ENCODE measurements at regions not wholly inside any gene's neighbourhood (a gene's known extent, or its start where the extent isn't known, plus 50 kb on each side); places are given as distances from the start of the nearest gene placed in this dataset.

DNA sequence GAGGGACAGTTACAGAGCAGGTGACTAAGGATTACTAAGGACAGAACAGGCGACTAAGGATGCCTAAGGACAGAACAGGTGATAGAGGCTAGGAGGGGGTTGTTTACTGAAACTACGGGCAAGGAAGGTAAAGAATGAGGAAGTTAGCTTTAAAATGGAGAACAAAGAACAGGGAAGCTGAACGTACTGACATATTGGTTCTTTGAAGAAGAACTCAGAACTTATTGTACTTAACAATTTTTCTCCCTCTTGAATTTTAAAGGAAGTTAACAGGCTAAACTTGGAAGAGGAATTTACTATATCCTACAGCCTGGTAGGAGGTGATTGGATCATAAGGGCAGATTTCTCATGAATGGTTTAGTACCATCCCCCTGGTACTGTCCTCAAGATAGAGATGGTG is 290.2 kb downstream of the SHQ1 start:
- WGBS, 2 experiments: 95 to 96% methylated on average over 3 of the region's 3 CpGs
- Histone ChIP-seq H3K9me3 (ENCODE audit: control insufficient read depth, low read length) (no peaks in the 10 kb centered on the region), H3K4me3 (ENCODE audit: insufficient read depth, low read depth, low read length) (no peak overlapping the region), H3K27ac (ENCODE audit: insufficient read depth, low read depth, low read length, poor library complexity, severe bottlenecking) (no peak overlapping the region), H3K4me1 (ENCODE audit: control insufficient read depth, insufficient read depth, low read length) (no peaks in the 10 kb centered on the region), H3K27me3 (ENCODE audit: control insufficient read depth, insufficient read depth, low read length, poor library complexity, severe bottlenecking) (no peaks in the 10 kb centered on the region), H3K36me3 (ENCODE audit: control insufficient read depth, insufficient read depth, low read length) (no peaks in the 10 kb centered on the region)

DNA sequence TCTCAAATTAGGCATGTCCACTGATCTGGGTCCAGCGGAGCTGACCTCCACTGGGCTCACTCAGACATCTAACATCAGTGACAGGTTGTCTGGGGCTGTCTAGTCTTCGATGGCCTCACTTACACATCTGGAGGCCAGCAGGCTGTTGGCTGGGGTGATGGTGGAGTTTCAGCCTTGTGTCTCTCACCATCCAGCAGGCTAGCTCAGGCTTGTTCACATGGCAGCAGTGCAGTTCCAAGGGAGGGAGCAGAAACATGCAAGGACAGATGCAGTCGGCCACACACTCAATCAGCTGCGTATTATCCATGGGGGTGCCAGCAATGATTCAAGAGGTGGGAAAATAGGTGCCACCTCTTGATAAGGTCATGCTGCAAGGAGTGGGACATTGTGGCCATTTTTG is 292.5 kb downstream of the SHQ1 start:
- Histone ChIP-seq H3K4me3 (ENCODE audit: insufficient read depth, low read depth, low read length) (no peak overlapping the region), H3K27ac (ENCODE audit: insufficient read depth, low read depth, low read length, poor library complexity, severe bottlenecking) (no peak overlapping the region), H3K27me3 (ENCODE audit: control insufficient read depth, insufficient read depth, low read length, poor library complexity, severe bottlenecking) (no peaks in the 10 kb centered on the region), H3K9me3 (ENCODE audit: control insufficient read depth, low read length) (no peaks in the 10 kb centered on the region), H3K36me3 (ENCODE audit: control insufficient read depth, insufficient read depth, low read length) (no peaks in the 10 kb centered on the region), H3K4me1 (ENCODE audit: control insufficient read depth, insufficient read depth, low read length) (no peaks in the 10 kb centered on the region)
- 88 to 96% methylated on average over 4 of the region's 4 CpGs for WGBS, 2 experiments

DNA sequence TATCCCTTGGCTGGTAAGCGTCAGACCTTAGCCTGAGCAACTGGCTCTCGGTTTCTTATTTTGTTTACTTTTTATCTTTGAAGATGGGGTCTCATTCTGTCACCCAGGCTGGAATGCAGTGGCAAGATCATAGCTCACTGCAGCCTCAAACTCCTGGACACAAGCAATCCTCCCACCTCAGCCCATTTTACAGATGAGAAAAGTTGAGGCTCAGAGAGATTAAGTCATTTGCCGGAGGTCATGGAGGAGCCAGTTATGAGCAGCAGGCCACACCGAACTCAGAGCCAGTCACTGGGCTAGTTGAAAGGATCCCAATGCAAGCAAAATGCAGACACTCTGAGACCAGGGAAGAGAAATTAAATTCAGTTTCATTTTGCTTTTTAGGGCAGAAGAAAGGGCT is 293.6 kb downstream of the SHQ1 start:
- H3K27me3 ChIP-seq (ENCODE audit: control insufficient read depth, insufficient read depth, low read length, poor library complexity, severe bottlenecking): no peaks in the 10 kb centered on the region
- 83 to 88% methylated on average over 4 of the region's 4 CpGs for WGBS, 2 experiments
- H3K36me3 ChIP-seq (ENCODE audit: control insufficient read depth, insufficient read depth, low read length): no peaks in the 10 kb centered on the region
- H3K4me1 ChIP-seq (ENCODE audit: control insufficient read depth, insufficient read depth, low read length): no peaks in the 10 kb centered on the region
- no peak overlapping the region for H3K27ac ChIP-seq (ENCODE audit: insufficient read depth, low read depth, low read length, poor library complexity, severe bottlenecking)
- H3K4me3 ChIP-seq (ENCODE audit: insufficient read depth, low read depth, low read length): no peak overlapping the region
- H3K9me3 ChIP-seq (ENCODE audit: control insufficient read depth, low read length): no peaks in the 10 kb centered on the region

DNA sequence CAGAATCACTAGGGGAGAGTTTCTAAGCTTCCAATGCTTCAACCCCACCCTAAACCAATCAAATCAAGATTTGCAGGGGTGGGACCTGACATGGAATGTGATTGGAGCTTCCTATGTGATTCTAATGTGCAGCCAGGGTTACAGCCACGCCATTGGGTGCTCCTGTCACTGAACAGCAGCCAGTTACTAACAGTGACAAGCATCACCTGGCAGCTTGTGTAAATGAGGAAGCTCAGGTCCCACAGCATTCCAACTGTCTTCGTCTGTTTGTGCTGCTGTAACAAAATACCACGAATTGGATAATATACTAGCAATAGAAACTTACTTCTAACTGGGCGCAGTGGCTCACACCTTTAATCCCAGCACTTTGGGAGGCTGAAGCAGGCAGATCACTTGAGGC is 294.9 kb downstream of the SHQ1 start:
- no peak overlapping the region for H3K27ac ChIP-seq (ENCODE audit: insufficient read depth, low read depth, low read length, poor library complexity, severe bottlenecking)
- H3K9me3 ChIP-seq (ENCODE audit: control insufficient read depth, low read length): no peaks in the 10 kb centered on the region
- H3K36me3 ChIP-seq (ENCODE audit: control insufficient read depth, insufficient read depth, low read length): no peaks in the 10 kb centered on the region
- no peaks in the 10 kb centered on the region for H3K27me3 ChIP-seq (ENCODE audit: control insufficient read depth, insufficient read depth, low read length, poor library complexity, severe bottlenecking)
- no peaks in the 10 kb centered on the region for H3K4me1 ChIP-seq (ENCODE audit: control insufficient read depth, insufficient read depth, low read length)
- no peak overlapping the region for H3K4me3 ChIP-seq (ENCODE audit: insufficient read depth, low read depth, low read length)
- 68 to 72% methylated on average over 4 of the region's 4 CpGs for WGBS, 2 experiments

DNA sequence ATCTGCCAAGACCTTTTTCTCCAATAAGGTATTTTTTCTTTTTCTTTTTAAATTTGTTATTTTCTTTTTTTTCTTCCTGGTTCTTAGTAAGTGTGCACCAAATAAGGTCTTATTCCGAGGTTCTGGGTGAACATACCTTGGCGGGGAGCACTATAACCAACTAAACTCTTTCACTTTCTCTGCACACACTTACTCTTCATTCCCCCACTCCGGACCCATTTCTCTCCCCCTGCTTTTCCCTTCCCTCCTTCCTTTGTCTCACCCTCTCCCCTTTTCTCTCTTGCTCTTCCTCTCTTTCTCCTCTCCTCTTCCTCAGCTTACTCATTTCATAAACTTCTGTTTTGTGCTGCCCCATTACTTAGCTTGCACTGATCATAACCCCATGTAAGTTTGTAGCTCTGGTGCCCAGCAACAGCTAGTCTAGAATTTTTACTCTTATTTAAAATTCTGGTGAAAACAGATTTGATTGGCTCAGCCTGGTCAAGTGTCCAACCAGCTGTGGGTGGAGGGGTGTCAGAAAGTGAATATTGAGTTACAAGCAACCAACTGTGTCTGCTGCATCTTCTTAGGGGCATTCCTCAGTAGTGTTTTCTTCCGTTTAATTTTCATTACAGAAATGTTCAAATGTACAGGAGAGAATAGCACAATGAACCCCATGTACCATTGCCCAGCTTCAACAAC is 297.5 kb downstream of the SHQ1 start:
- Histone ChIP-seq H3K4me1 (ENCODE audit: control insufficient read depth, insufficient read depth, low read length) (no peaks in the 10 kb centered on the region), H3K27me3 (ENCODE audit: control insufficient read depth, insufficient read depth, low read length, poor library complexity, severe bottlenecking) (no peaks in the 10 kb centered on the region), H3K4me3 (ENCODE audit: insufficient read depth, low read depth, low read length) (no peak overlapping the region), H3K9me3 (ENCODE audit: control insufficient read depth, low read length) (no peaks in the 10 kb centered on the region), H3K27ac (ENCODE audit: insufficient read depth, low read depth, low read length, poor library complexity, severe bottlenecking) (no peak overlapping the region), H3K36me3 (ENCODE audit: control insufficient read depth, insufficient read depth, low read length) (no peaks in the 10 kb centered on the region)
- WGBS, 2 experiments: 92% methylated on average over 4 of the region's 4 CpGs

DNA sequence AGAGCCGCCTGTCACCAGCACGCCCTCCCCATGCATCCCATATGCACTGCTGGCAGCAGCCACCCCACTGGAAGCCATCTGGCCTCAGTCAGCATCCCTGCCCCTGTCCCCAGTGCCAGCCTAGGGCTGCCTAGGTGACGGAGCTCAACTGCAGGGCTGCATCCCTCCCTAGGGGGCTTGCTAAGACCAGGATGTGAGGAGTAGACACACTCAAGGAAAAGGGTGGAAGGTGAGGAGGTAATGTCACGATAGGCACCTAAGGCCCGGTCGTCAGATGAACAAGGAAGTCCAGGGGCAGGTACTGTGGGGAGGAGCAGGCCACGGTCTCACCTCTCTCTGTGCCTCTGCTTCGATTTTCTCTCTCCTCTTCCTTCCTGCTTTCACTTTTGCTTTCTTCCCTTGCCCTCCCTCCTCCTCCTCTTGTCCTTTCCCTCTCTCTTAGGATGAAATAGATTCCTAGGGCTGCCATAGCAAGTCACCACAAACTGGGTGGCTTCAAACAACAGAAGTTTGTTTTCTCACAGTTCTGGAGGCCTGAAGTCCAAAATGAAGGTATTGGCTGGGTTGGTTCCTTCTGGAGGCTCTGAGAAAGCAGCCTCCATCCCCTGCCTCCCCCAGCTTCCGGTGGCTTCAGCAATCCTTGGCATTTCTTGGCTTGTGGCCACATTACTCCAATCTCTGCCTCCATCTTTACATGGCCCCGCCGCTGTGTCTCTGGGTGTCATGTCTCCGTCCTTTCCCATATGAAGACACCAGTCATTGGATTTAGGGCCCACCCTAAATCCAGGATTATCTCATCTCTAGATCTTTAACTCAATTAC is 298.3 kb downstream of the SHQ1 start:
- H3K9me3 ChIP-seq (ENCODE audit: control insufficient read depth, low read length): no peaks in the 10 kb centered on the region
- no peaks in the 10 kb centered on the region for H3K27me3 ChIP-seq (ENCODE audit: control insufficient read depth, insufficient read depth, low read length, poor library complexity, severe bottlenecking)
- no peaks in the 10 kb centered on the region for H3K36me3 ChIP-seq (ENCODE audit: control insufficient read depth, insufficient read depth, low read length)
- WGBS, 2 experiments: 92 to 93% methylated on average over 12 of the region's 12 CpGs
- no peaks in the 10 kb centered on the region for H3K4me1 ChIP-seq (ENCODE audit: control insufficient read depth, insufficient read depth, low read length)
- H3K4me3 ChIP-seq (ENCODE audit: insufficient read depth, low read depth, low read length): no peak overlapping the region
- no peak overlapping the region for H3K27ac ChIP-seq (ENCODE audit: insufficient read depth, low read depth, low read length, poor library complexity, severe bottlenecking)

DNA sequence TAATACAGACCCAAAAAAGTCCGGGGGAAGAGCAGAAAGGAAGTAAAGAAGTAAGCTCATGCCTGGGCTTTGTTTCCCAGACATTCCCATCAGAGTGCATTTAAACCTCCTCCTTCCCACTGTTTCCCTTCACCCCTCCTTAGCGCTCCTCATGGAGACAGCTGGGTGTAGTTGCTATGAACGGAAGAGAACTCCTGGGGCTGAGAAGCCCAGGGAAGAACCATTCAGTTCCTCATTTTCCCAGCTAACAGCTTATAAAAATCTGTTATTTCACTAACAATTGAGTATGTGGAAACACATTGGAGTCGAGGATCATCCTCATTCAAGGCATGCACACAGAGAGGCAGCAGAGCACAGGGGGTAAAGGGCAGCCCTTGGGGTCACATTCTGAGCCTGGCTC is 299.3 kb downstream of the SHQ1 start:
- WGBS, 2 experiments: 57 to 69% methylated on average over 4 of the region's 4 CpGs
- Histone ChIP-seq H3K36me3 (ENCODE audit: control insufficient read depth, insufficient read depth, low read length) (no peaks in the 10 kb centered on the region), H3K27me3 (ENCODE audit: control insufficient read depth, insufficient read depth, low read length, poor library complexity, severe bottlenecking) (no peaks in the 10 kb centered on the region), H3K4me3 (ENCODE audit: insufficient read depth, low read depth, low read length) (no peak overlapping the region), H3K4me1 (ENCODE audit: control insufficient read depth, insufficient read depth, low read length) (no peaks in the 10 kb centered on the region), H3K27ac (ENCODE audit: insufficient read depth, low read depth, low read length, poor library complexity, severe bottlenecking) (no peak overlapping the region), H3K9me3 (ENCODE audit: control insufficient read depth, low read length) (no peaks in the 10 kb centered on the region)

DNA sequence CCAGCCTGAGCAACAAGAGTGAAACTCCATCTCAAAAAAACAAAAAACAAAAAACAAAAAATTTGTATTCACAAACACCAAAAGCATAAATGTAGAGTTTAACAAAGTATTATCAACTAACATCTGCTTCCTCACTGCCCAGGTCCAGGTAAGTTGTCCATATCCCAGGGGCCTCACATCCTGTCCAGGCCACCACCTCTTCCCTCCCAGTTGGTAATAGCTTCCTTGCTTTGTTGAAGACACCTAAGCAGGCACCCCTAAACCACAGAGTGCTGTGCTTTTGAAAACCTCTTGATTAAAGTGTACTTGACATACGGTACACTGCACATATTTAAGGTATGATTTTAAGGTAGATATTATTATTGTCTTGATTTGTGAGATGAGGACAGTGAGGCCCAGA is 299.8 kb downstream of the SHQ1 start:
- no peaks in the 10 kb centered on the region for H3K36me3 ChIP-seq (ENCODE audit: control insufficient read depth, insufficient read depth, low read length)
- no peak overlapping the region for H3K4me3 ChIP-seq (ENCODE audit: insufficient read depth, low read depth, low read length)
- no peaks in the 10 kb centered on the region for H3K9me3 ChIP-seq (ENCODE audit: control insufficient read depth, low read length)
- no peaks in the 10 kb centered on the region for H3K27me3 ChIP-seq (ENCODE audit: control insufficient read depth, insufficient read depth, low read length, poor library complexity, severe bottlenecking)
- 0 to 33% methylated on average over 1 of the region's 1 CpG for WGBS, 2 experiments
- H3K4me1 ChIP-seq (ENCODE audit: control insufficient read depth, insufficient read depth, low read length): no peaks in the 10 kb centered on the region
- no peak overlapping the region for H3K27ac ChIP-seq (ENCODE audit: insufficient read depth, low read depth, low read length, poor library complexity, severe bottlenecking)

DNA sequence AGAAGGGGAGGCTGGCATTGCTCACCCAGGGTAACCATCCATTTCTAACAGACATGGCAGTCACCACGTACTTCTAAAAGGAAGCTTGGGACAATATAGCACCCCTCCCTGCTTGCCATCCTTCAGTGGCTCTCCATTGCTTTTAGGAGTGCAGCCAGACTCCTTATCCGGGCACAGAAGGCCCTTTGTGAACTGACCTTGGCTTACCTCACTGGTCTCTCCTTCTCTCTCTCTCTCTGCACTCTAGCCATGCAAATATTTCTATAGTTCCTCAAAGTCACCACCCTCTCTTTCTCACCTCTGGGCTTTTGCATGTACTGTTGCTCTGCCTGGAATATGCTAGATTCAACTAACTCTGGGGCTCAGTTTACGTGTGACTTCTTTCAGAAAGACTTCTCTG is 301.1 kb downstream of the SHQ1 start:
- H3K9me3 ChIP-seq (ENCODE audit: control insufficient read depth, low read length): no peaks in the 10 kb centered on the region
- no peaks in the 10 kb centered on the region for H3K27me3 ChIP-seq (ENCODE audit: control insufficient read depth, insufficient read depth, low read length, poor library complexity, severe bottlenecking)
- H3K4me3 ChIP-seq (ENCODE audit: insufficient read depth, low read depth, low read length): no peak overlapping the region
- no peaks in the 10 kb centered on the region for H3K36me3 ChIP-seq (ENCODE audit: control insufficient read depth, insufficient read depth, low read length)
- no peak overlapping the region for H3K27ac ChIP-seq (ENCODE audit: insufficient read depth, low read depth, low read length, poor library complexity, severe bottlenecking)
- WGBS, 2 experiments: 87 to 88% methylated on average over 3 of the region's 3 CpGs
- no peaks in the 10 kb centered on the region for H3K4me1 ChIP-seq (ENCODE audit: control insufficient read depth, insufficient read depth, low read length)

DNA sequence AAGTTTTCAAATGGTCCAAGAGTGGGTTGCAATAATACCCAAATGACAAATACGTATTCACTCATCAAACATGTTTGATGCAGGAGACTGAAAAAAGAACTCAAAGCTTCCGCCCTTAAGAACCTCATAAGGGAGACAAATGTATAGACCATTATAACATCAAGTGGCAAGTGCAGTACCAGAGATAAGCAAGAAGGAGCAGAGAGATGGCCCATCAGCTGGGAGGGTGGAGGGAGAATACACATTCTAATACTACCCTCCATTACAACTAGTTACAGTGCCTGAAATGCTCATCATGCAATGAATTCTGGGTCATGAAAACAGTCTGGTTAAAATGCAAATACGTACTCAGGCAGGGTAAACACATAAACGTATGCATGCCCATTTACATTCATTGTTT is 304.0 kb downstream of the SHQ1 start:
- WGBS, 2 experiments: 86 to 91% methylated on average over 3 to 4 of the region's 4 CpGs
- H3K27ac ChIP-seq (ENCODE audit: insufficient read depth, low read depth, low read length, poor library complexity, severe bottlenecking): no peak overlapping the region

More for the DNA sequence above, 304.0 kb downstream of the SHQ1 start:
- H3K9me3 ChIP-seq (ENCODE audit: control insufficient read depth, low read length): no peaks in the 10 kb centered on the region
- H3K36me3 ChIP-seq (ENCODE audit: control insufficient read depth, insufficient read depth, low read length): no peaks in the 10 kb centered on the region
- H3K4me3 ChIP-seq (ENCODE audit: insufficient read depth, low read depth, low read length): no peak overlapping the region
- no peaks in the 10 kb centered on the region for H3K27me3 ChIP-seq (ENCODE audit: control insufficient read depth, insufficient read depth, low read length, poor library complexity, severe bottlenecking)
- no peaks in the 10 kb centered on the region for H3K4me1 ChIP-seq (ENCODE audit: control insufficient read depth, insufficient read depth, low read length)
